ENCODE measurements at regions not wholly inside any gene's neighbourhood (a gene's known extent, or its start where the extent isn't known, plus 50 kb on each side); places are given as distances from the start of the nearest gene placed in this dataset.

DNA sequence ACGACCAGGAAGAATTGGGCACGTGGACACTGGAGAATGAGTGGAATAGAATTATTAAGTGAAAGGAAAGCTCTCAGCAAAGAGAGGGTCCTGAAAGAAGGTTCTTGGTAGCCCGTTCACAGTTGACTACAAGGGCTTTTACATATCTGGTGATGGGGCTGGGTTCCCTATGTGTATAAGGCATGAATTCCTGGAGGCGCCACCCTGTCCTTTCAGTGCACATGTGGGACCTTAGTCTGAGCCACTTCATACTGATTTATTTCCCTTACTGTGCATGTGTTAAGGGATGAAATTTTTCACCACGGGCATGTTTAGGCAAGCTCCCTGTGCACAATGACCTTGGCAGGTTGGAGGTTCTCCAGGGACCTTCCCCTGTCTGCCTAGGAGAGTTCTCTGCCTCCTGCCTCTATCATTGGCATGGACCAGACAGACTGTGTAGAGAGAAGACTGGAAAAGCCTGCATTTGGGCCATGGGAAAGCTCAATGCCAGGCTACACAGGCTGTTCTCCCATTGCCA, 145.9 kb upstream of the ITGB1 start:
- H3K36me3 ChIP-seq (ENCODE audit: control insufficient read depth, insufficient read depth, low read length), result no peaks in the 10 kb centered on the region
- ChIA-PET POLR2A (no interaction called here), CTCF (interaction anchor here (0.6 kb wide), 1 partner anchor 24 kb away, joined by 3 read pairs; no protein-coding TSS in a partner anchor)
- no peaks in the 10 kb centered on the region for H3K27me3 ChIP-seq (ENCODE audit: control insufficient read depth, insufficient read depth, low read length)
- TF ChIP-seq POLR2AphosphoS5 (IDR thresholded peaks at IDR 0.05; ENCODE audit: low read depth, low read length), result no peak
- TF ChIP-seq, protein P1, sequence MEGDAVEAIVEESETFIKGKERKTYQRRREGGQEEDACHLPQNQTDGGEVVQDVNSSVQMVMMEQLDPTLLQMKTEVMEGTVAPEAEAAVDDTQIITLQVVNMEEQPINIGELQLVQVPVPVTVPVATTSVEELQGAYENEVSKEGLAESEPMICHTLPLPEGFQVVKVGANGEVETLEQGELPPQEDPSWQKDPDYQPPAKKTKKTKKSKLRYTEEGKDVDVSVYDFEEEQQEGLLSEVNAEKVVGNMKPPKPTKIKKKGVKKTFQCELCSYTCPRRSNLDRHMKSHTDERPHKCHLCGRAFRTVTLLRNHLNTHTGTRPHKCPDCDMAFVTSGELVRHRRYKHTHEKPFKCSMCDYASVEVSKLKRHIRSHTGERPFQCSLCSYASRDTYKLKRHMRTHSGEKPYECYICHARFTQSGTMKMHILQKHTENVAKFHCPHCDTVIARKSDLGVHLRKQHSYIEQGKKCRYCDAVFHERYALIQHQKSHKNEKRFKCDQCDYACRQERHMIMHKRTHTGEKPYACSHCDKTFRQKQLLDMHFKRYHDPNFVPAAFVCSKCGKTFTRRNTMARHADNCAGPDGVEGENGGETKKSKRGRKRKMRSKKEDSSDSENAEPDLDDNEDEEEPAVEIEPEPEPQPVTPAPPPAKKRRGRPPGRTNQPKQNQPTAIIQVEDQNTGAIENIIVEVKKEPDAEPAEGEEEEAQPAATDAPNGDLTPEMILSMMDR (IDR thresholded peaks at IDR 0.05), result no peak
- no peak for TF ChIP-seq TCF7L2 (IDR thresholded peaks at IDR 0.05; ENCODE audit: low read depth, low read length)
- no peak for TF ChIP-seq SIN3A (IDR thresholded peaks at IDR 0.05; ENCODE audit: borderline replicate concordance, insufficient read depth, low read depth, low read length)
- TF ChIP-seq, protein P2, sequence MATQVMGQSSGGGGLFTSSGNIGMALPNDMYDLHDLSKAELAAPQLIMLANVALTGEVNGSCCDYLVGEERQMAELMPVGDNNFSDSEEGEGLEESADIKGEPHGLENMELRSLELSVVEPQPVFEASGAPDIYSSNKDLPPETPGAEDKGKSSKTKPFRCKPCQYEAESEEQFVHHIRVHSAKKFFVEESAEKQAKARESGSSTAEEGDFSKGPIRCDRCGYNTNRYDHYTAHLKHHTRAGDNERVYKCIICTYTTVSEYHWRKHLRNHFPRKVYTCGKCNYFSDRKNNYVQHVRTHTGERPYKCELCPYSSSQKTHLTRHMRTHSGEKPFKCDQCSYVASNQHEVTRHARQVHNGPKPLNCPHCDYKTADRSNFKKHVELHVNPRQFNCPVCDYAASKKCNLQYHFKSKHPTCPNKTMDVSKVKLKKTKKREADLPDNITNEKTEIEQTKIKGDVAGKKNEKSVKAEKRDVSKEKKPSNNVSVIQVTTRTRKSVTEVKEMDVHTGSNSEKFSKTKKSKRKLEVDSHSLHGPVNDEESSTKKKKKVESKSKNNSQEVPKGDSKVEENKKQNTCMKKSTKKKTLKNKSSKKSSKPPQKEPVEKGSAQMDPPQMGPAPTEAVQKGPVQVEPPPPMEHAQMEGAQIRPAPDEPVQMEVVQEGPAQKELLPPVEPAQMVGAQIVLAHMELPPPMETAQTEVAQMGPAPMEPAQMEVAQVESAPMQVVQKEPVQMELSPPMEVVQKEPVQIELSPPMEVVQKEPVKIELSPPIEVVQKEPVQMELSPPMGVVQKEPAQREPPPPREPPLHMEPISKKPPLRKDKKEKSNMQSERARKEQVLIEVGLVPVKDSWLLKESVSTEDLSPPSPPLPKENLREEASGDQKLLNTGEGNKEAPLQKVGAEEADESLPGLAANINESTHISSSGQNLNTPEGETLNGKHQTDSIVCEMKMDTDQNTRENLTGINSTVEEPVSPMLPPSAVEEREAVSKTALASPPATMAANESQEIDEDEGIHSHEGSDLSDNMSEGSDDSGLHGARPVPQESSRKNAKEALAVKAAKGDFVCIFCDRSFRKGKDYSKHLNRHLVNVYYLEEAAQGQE (IDR thresholded peaks at IDR 0.05; ENCODE audit: insufficient read depth in 1 of 2, low read depth in 2 of 2, low read length in 1 of 2), result no peak
- no TSS peak for BruUV-seq (replicated peaks)
- ATAC-seq (no peak), DNase-seq (ENCODE audit: low read depth, low spot score) (no peak)
- in situ Hi-C loops (cut with HindIII; ENCODE audit: low pct_unique_long_range_greater_than_20kb, low sequenced_read_pairs) (no loop called here), intact Hi-C loops (cut with micrococcal nuclease; ENCODE audit: unreplicated experiment) (no loop called here)
- H3K27ac ChIP-seq (ENCODE audit: low read length), result no peak overlapping the region
- no peak overlapping the region for H3K4me3 ChIP-seq (ENCODE audit: low read depth in 2 of 2, low read length in 2 of 2)
- no peaks in the 10 kb centered on the region for H3K4me1 ChIP-seq (ENCODE audit: control insufficient read depth, insufficient read depth, low read length)
- H3K9me3 ChIP-seq (ENCODE audit: control insufficient read depth, insufficient read depth, low read depth, low read length), result peaks cover 6% of the 10 kb centered on the region; the same call in 1 of the 2 replicates

DNA sequence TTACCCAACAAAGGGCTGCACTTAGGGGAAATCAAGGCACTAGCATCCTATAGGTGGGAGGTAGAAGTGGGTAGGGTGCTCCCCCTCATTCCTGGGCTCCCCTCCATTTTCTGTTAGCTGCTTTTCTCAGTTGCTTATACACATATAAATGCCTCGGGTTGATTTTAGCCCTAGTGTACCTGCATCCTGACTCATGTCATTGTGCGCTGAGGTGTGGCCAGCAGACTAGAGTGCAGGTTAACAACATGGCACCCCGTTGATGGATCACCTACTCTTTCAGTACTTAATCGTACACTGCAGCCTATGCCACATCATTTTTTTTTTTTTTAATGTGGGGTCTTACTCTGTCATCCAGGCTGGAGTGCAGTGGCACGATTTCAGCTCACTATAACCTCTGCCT, 144.0 kb upstream of the ITGB1 start:
- ATAC-seq (no peak), DNase-seq (ENCODE audit: low read depth, low spot score) (no peak)
- ChIA-PET POLR2A (no interaction called here), CTCF (no interaction called here)
- no peak overlapping the region for H3K4me3 ChIP-seq (ENCODE audit: low read depth in 2 of 2, low read length in 2 of 2)
- no peaks in the 10 kb centered on the region for H3K4me1 ChIP-seq (ENCODE audit: control insufficient read depth, insufficient read depth, low read length)
- no peaks in the 10 kb centered on the region for H3K27me3 ChIP-seq (ENCODE audit: control insufficient read depth, insufficient read depth, low read length)
- H3K36me3 ChIP-seq (ENCODE audit: control insufficient read depth, insufficient read depth, low read length), result no peaks in the 10 kb centered on the region
- no peak overlapping the region; the same call in 1 of the 2 replicates for H3K27ac ChIP-seq (ENCODE audit: low read length)
- in situ Hi-C loops (cut with HindIII; ENCODE audit: low pct_unique_long_range_greater_than_20kb, low sequenced_read_pairs) (no loop called here), intact Hi-C loops (cut with micrococcal nuclease; ENCODE audit: unreplicated experiment) (no loop called here)
- TF ChIP-seq, protein P1 (IDR thresholded peaks at IDR 0.05), result no peak
- TF ChIP-seq TCF7L2 (IDR thresholded peaks at IDR 0.05; ENCODE audit: low read depth, low read length), result no peak
- no TSS peak for BruUV-seq (replicated peaks)
- peaks cover 6% of the 10 kb centered on the region; the same call in 1 of the 2 replicates for H3K9me3 ChIP-seq (ENCODE audit: control insufficient read depth, insufficient read depth, low read depth, low read length)
